Caco-2 (cell line): ENCODE measurements at regions not wholly inside any gene's neighbourhood (a gene's known extent, or its start where the extent isn't known, plus 50 kb on each side); places are given as distances from the start of the nearest gene placed in this dataset.

ENCODE experiments used
- BruUV-seq: library from RNA; stranded (reverse); fragments of 400-500 nt; replicated peaks from 2 replicates; lab custom pipeline; 2021; lab: Mats Ljungman, UMichigan
- CTCF ChIA-PET: fragments of 300-600 bp; sonication (Branson Sonifier 250); formaldehyde crosslinking; loops from one replicate; lab custom pipeline; 2022; ENCODE audit warnings: antibody characterized with exemption; lab: Charles Lee
- POLR2A ChIA-PET: fragments of 300-600 bp; sonication (Branson Sonifier 250); formaldehyde crosslinking; loops from one replicate; lab custom pipeline; 2022; ENCODE audit warnings: antibody characterized with exemption; lab: Charles Lee
- DNase-seq, 2 experiments: peaks; one replicate each; pipeline versions ENCODE4 v3.0.0 to v3.0.0-alpha.2; 2020 to 2022
- H3K27me3 ChIP-seq: replicated peaks from 2 replicates; pipeline ENCODE4 v1.6.0; 2011; ENCODE audit warnings: low read length; ENCODE audit not compliant: control insufficient read depth, insufficient read depth
- H3K36me3 ChIP-seq: 2 replicates; pipeline ENCODE4 v1.5.1; 2011; ENCODE audit warnings: low read length; ENCODE audit not compliant: control insufficient read depth, insufficient read depth
- H3K4me1 ChIP-seq: fragments of 250-450 bp; sonication (Bioruptor Pico); 2 replicates; pipeline ENCODE4 v1.5.1; 2020; ENCODE audit warnings: mild to moderate bottlenecking
- H3K4me3 ChIP-seq: 2 replicates; pipeline ENCODE4 v1.5.1; 2011; ENCODE audit warnings: low read depth, mild to moderate bottlenecking, control low read depth, low read length
- H3K9me3 ChIP-seq: fragments of 250-450 bp; sonication (Bioruptor Pico); 2 replicates; pipeline ENCODE4 v1.5.1; 2020; ENCODE audit warnings: mild to moderate bottlenecking, moderate library complexity
- H3K27ac Mint-ChIP-seq: one replicate; pipeline ENCODE4 v1.8.0; 2022; ENCODE audit warnings: mixed read lengths; ENCODE audit not compliant: unreplicated experiment
- H3K27me3 Mint-ChIP-seq: one replicate; pipeline ENCODE4 v1.8.0; 2022; ENCODE audit warnings: mixed read lengths; ENCODE audit not compliant: insufficient read depth, unreplicated experiment
- H3K36me3 Mint-ChIP-seq: one replicate; pipeline ENCODE4 v1.8.0; 2022; ENCODE audit warnings: mild to moderate bottlenecking, mixed read lengths; ENCODE audit not compliant: insufficient read depth, unreplicated experiment
- H3K4me1 Mint-ChIP-seq: one replicate; pipeline ENCODE4 v1.8.0; 2022; ENCODE audit warnings: low read depth, mixed read lengths; ENCODE audit not compliant: unreplicated experiment
- H3K4me3 Mint-ChIP-seq: one replicate; pipeline ENCODE4 v1.8.0; 2022; ENCODE audit warnings: mild to moderate bottlenecking, moderate library complexity, mixed read lengths; ENCODE audit not compliant: unreplicated experiment
- H3K9me3 Mint-ChIP-seq: one replicate; pipeline ENCODE4 v1.8.0; 2022; ENCODE audit warnings: mixed read lengths; ENCODE audit not compliant: unreplicated experiment
- CTCF ChIP-seq, 2 experiments: fragments of 200-600 bp in 1 of 2; IDR thresholded peaks; 1 replicate in 1 of 2; 2 replicates in 1 of 2; pipeline versions ENCODE4 v1.5.1 to v1.8.0; 2011 to 2022; ENCODE audit warnings: antibody characterized with exemption in 1 of 2, control low read depth in 1 of 2, inconsistent platforms in 1 of 2, low read depth in 1 of 2, low read length in 1 of 2, mild to moderate bottlenecking in 1 of 2, moderate library complexity in 1 of 2; ENCODE audit not compliant: insufficient read depth in 1 of 2, severe bottlenecking in 1 of 2, unreplicated experiment in 1 of 2
- intact Hi-C: fragments of 100-400 bp; cut with micrococcal nuclease; formaldehyde crosslinking; loops from one replicate; pipeline ENCODE4 v1.10.0; 2022; ENCODE audit not compliant: unreplicated experiment

GRCh38 chr4:60579335-60579734 lies 620.8 kb upstream of the ADGRL3 start:
- intact Hi-C loops, result no loop called here
- Histone ChIP-seq H3K4me3 (no peak overlapping the region), H3K27me3 (no peaks in the 10 kb centered on the region), H3K4me1 (no peaks in the 10 kb centered on the region), H3K36me3 (no peaks in the 10 kb centered on the region), H3K9me3 (no peaks in the 10 kb centered on the region)
- no peaks in the 10 kb centered on the region for H3K4me1 Mint-ChIP-seq
- H3K27ac Mint-ChIP-seq, result no peak overlapping the region
- ChIA-PET POLR2A (no interaction called here), CTCF (no interaction called here)
- no TSS peak for BruUV-seq
- no peaks in the 10 kb centered on the region for H3K27me3 Mint-ChIP-seq
- H3K9me3 Mint-ChIP-seq, result no peaks in the 10 kb centered on the region
- H3K36me3 Mint-ChIP-seq, result no peaks in the 10 kb centered on the region
- H3K4me3 Mint-ChIP-seq, result no peak overlapping the region
- TF ChIP-seq CTCF (IDR thresholded peaks at IDR 0.05; ENCODE audit: insufficient read depth in 1 of 2, low read depth in 1 of 2, low read length in 1 of 2, severe bottlenecking in 1 of 2, unreplicated experiment in 1 of 2), result no peak
- no peak for DNase-seq

GRCh38 chr4:60581919-60582536 lies 618.1 kb upstream of the ADGRL3 start:
- H3K4me1 Mint-ChIP-seq, result no peaks in the 10 kb centered on the region
- H3K9me3 Mint-ChIP-seq, result no peaks in the 10 kb centered on the region
- H3K4me1 ChIP-seq, result no peaks in the 10 kb centered on the region
- no peak overlapping the region for H3K27ac Mint-ChIP-seq
- no TSS peak for BruUV-seq
- H3K4me3 Mint-ChIP-seq, result no peak overlapping the region
- H3K9me3 ChIP-seq, result no peaks in the 10 kb centered on the region
- intact Hi-C loops, result no loop called here
- no peaks in the 10 kb centered on the region for H3K27me3 Mint-ChIP-seq
- no peak for DNase-seq
- CTCF ChIA-PET, result no interaction called here
- POLR2A ChIA-PET, result no interaction called here
- H3K4me3 ChIP-seq, result no peak overlapping the region
- no peak for TF ChIP-seq CTCF (IDR thresholded peaks at IDR 0.05; ENCODE audit: insufficient read depth in 1 of 2, low read depth in 1 of 2, low read length in 1 of 2, severe bottlenecking in 1 of 2, unreplicated experiment in 1 of 2)
- no peaks in the 10 kb centered on the region for H3K36me3 Mint-ChIP-seq
- no peaks in the 10 kb centered on the region for H3K27me3 ChIP-seq
- no peaks in the 10 kb centered on the region for H3K36me3 ChIP-seq

- intact Hi-C loops, result no loop called here
- BruUV-seq, result no TSS peak
- TF ChIP-seq CTCF (IDR thresholded peaks at IDR 0.05; ENCODE audit: insufficient read depth in 1 of 2, low read depth in 1 of 2, low read length in 1 of 2, severe bottlenecking in 1 of 2, unreplicated experiment in 1 of 2), result no peak
Measured at GRCh38 chr4:60588556-60588955, 611.6 kb upstream of the ADGRL3 start.

More at GRCh38 chr4:60588556-60588955, 611.6 kb upstream of the ADGRL3 start:
- H3K9me3 Mint-ChIP-seq, result no peaks in the 10 kb centered on the region
- ChIA-PET POLR2A (no interaction called here), CTCF (no interaction called here)
- Histone ChIP-seq H3K4me1 (no peaks in the 10 kb centered on the region), H3K36me3 (no peaks in the 10 kb centered on the region), H3K9me3 (no peaks in the 10 kb centered on the region), H3K27me3 (no peaks in the 10 kb centered on the region), H3K4me3 (no peak overlapping the region)
- DNase-seq, result no peak
- H3K4me1 Mint-ChIP-seq, result no peaks in the 10 kb centered on the region
- no peak overlapping the region for H3K4me3 Mint-ChIP-seq
- H3K36me3 Mint-ChIP-seq, result no peaks in the 10 kb centered on the region
- H3K27me3 Mint-ChIP-seq, result no peaks in the 10 kb centered on the region
- no peak overlapping the region for H3K27ac Mint-ChIP-seq
